Cardiac muscle cell (in vitro differentiated cells and primary cell): ENCODE measurements at regions not wholly inside any gene's neighbourhood (a gene's known extent, or its start where the extent isn't known, plus 50 kb on each side); places are given as distances from the start of the nearest gene placed in this dataset.

ENCODE experiments used
- DNase-seq, 2 donors: peaks; one replicate each; pipeline versions ENCODE4 v3.0.0 to v3.0.0-alpha.2; 2010 to 2017; ENCODE audit warnings: low read depth in 1 of 2, low spot score in 1 of 2
- H3K27ac ChIP-seq: fragments of 200-600 bp; sonication (generic); 2 replicates; pipeline ENCODE4 v1.5.1; 2016
- H3K27me3 ChIP-seq: fragments of 200-600 bp; sonication (generic); 2 replicates; pipeline ENCODE4 v1.6.0; 2016; ENCODE audit warnings: control low read depth
- H3K36me3 ChIP-seq: fragments of 200-600 bp; sonication (generic); 2 replicates; pipeline ENCODE4 v1.5.1; 2016; ENCODE audit warnings: control low read depth
- H3K4me1 ChIP-seq: fragments of 200-600 bp; sonication (generic); 2 replicates; pipeline ENCODE4 v1.8.1; 2017; ENCODE audit warnings: low read depth, mild to moderate bottlenecking, mixed run types
- H3K4me3 ChIP-seq: fragments of 200-600 bp; sonication (generic); 2 replicates; pipeline ENCODE4 v1.5.1; 2016; ENCODE audit warnings: mild to moderate bottlenecking
- H3K9me3 ChIP-seq: fragments of 200-600 bp; sonication (generic); 2 replicates; pipeline ENCODE4 v1.5.1; 2017; ENCODE audit warnings: low read depth, mild to moderate bottlenecking, control low read depth
- TF ChIP-seq, protein P1 (sequence below): IDR thresholded peaks from 2 replicates; pipeline ENCODE4 v1.5.1; 2012; ENCODE audit warnings: low read depth, mild to moderate bottlenecking, low read length

DNA sequence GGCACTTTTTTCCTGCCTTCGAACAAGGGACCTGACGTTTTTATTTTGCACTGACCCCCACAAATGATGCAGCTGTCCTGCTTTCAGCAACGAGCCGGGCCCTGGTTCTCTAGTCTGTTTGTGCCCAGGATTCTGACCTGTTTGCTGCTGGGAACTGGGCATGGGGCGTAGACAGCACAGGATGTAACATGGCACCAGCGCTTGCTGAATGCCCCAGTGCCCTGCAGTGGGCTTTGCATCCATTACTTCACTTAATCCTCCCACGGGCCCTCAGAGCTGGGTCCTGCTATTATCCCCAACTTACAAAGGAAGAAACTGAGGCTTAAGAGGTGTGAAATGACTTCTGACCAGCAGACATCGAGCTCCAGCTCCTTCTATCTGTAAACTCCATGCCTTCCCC is 80.4 kb upstream of the PMEPA1 start:
- Histone ChIP-seq H3K27me3 (no peaks in the 10 kb centered on the region), H3K9me3 (no peaks in the 10 kb centered on the region), H3K4me3 (no peak overlapping the region), H3K36me3 (no peaks in the 10 kb centered on the region), H3K4me1 (no peaks in the 10 kb centered on the region), H3K27ac (no peak overlapping the region)
- DNase-seq: no peak
- TF ChIP-seq, protein P1, sequence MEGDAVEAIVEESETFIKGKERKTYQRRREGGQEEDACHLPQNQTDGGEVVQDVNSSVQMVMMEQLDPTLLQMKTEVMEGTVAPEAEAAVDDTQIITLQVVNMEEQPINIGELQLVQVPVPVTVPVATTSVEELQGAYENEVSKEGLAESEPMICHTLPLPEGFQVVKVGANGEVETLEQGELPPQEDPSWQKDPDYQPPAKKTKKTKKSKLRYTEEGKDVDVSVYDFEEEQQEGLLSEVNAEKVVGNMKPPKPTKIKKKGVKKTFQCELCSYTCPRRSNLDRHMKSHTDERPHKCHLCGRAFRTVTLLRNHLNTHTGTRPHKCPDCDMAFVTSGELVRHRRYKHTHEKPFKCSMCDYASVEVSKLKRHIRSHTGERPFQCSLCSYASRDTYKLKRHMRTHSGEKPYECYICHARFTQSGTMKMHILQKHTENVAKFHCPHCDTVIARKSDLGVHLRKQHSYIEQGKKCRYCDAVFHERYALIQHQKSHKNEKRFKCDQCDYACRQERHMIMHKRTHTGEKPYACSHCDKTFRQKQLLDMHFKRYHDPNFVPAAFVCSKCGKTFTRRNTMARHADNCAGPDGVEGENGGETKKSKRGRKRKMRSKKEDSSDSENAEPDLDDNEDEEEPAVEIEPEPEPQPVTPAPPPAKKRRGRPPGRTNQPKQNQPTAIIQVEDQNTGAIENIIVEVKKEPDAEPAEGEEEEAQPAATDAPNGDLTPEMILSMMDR: no peak

DNA sequence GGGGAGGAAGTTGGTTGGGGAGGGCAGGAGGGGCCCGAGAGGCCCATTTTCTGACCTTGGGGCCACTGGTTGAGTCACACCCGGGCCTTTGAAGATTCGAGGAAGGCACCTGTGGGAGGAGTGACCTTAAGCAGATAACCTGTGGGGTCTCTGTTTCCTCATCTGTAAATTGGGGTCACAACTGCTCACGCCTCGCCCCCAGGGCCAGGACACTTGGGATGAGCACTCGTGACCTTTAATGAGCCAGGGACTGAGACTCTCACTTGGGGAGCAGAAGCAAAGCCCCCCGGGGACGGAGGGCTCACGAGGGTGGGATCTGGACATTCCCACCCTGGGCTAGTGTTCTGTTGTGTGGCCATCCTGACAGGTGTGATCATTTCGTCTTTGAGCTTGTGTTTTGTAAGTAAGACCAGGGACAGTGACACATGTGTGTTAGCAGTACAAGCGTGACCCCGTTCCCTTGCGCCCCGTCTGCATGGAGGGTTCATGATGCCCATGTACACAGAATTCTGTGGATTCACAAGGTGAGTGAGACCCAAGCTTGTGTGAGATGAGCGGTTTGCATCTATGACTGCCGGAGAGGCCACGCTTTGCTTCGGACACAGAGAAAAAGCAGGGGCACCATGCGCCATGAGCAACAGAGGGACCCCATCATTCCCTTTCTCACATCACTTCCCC is 79.3 kb upstream of the PMEPA1 start:
- Histone ChIP-seq H3K9me3 (no peaks in the 10 kb centered on the region), H3K27ac (no peak overlapping the region), H3K4me1 (no peaks in the 10 kb centered on the region), H3K4me3 (no peak overlapping the region), H3K36me3 (no peaks in the 10 kb centered on the region), H3K27me3 (no peaks in the 10 kb centered on the region)
- no peak for DNase-seq
- TF ChIP-seq, protein P1: no peak

DNA sequence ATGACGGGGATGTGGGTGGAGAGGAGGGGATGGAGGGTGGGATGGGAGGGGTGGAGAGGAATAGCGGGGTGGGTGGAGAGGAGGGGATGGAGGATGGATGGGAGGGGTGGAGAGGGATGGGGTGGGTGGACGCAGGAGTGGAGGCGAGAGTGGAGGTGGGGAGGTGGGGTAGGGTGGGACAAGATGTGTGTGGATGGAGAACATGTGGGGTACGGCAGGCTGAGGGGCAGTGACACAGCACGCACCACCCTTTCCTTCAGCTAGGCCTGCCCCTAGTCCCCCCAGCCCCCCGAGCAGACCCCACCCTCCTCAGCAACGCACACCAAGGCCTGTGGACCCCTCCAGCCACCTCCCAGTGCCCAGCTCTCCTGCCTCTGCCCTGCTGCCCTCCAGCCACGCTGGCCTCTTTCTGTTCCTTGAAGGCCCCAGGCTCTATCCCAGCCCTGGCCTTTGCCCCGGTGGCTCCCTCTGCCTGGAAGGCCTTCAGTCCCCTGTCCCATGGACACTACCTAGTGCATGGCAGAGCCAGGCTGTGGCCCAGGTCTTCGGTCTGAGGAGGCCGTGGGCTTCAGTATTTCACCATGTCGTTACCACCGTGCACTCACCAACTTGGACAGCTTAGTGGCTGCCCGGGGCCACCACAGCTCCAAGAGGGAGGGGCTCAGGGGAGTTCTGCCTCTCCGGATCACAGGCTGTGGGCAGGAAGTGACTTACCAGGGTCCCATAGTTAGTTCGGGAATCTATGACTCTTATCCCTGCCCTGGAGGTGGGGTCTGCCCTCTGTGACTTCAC is 78.4 kb upstream of the PMEPA1 start:
- Histone ChIP-seq H3K27me3 (no peaks in the 10 kb centered on the region), H3K4me1 (no peaks in the 10 kb centered on the region), H3K36me3 (no peaks in the 10 kb centered on the region), H3K4me3 (no peak overlapping the region), H3K9me3 (no peaks in the 10 kb centered on the region), H3K27ac (no peak overlapping the region)
- DNase-seq: no peak
- TF ChIP-seq, protein P1: no peak

DNA sequence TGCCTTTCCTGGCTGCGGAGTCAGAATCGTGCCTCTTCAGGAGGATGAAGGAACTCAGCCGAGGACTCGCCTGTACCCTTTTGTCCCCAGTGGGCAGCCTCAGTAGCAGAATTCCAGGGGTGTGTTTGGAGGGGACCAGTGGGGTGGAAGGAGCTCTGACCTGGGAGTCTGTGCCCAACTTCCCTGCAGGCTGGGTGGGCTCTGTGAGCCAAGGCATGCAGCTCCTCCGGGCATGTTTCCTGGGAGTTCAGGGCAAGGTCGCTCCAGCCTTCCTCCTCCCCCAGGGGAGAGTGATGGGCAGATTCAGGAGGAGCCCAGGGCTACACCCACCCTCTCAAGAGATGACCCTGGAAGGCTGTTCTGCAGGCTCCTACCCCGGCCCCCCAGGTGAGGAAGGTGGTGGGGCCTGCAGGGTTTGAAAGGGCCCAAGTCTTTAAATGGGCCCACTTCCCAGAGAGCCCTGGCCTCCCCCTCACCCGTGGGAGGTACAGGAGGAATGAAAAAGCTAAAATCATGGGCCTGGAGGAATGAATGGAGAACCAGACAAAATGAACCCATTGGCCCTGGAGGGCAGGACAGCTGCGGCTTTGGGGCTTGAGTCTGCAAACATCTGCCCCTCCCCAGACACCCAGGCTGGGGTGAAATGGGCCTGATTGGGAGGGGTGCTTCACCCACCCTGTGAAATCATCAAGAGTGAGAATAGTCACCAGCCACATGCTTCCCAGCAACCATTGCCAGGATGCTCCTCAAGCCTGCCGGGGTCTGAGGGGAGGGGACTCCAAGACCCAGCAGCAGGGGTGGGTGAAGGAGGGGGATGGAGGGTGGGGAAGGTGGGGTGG is 77.6 kb upstream of the PMEPA1 start:
- Histone ChIP-seq H3K36me3 (no peaks in the 10 kb centered on the region), H3K4me3 (no peak overlapping the region), H3K27ac (no peak overlapping the region), H3K9me3 (no peaks in the 10 kb centered on the region), H3K27me3 (peaks cover 3% of the 10 kb centered on the region), H3K4me1 (no peaks in the 10 kb centered on the region)
- no peak for DNase-seq
- TF ChIP-seq, protein P1: no peak

DNA sequence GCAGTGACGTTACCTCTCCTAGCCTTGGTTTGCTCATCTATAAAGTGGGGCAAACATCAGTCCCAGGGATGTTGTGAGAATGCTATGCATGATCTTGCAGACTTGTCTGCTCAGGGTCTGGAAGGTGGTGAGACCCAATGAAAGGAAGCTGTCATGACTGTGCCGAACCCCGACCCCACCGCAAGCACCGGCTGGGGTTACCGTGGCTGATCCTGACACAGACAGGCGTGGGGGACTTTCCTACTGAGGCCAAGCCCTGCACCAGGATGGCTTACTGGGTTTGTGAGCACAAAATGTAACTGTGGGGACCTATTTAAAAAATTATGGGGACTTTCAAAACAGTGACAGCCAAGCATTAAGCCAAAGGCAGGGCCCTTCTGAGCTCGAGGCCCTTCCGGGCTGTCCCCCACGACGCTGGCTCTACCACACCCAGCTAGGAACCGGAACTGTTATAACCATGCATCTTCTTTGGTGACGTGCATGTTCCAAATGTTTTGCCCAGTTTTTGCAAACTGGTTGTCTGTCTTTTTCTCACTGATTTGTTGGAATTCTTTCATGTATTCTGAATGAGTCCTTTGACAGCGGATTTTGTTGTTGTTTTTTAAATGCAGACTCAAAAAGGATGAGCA is 76.6 kb upstream of the PMEPA1 start:
- Histone ChIP-seq H3K36me3 (no peaks in the 10 kb centered on the region), H3K9me3 (no peaks in the 10 kb centered on the region), H3K4me1 (no peaks in the 10 kb centered on the region), H3K27ac (no peak overlapping the region), H3K4me3 (no peak overlapping the region), H3K27me3 (peaks cover 3% of the 10 kb centered on the region)
- no peak for DNase-seq
- TF ChIP-seq, protein P1: no peak
